NCI-H2227 (cell line): ENCODE measurements at regions not wholly inside any gene's neighbourhood (a gene's known extent, or its start where the extent isn't known, plus 50 kb on each side); places are given as distances from the start of the nearest gene placed in this dataset.
"Not testable (repeated sequence)": the region's sequence is repeated elsewhere in the genome, so short reads cannot be mapped to it uniquely, and the experiment has no call there.

ENCODE experiments used
- DNase-seq: peaks from one replicate; lab custom pipeline; 2025; ENCODE audit not compliant: unreplicated experiment; lab: John Stamatoyannopoulos, UW

DNA sequence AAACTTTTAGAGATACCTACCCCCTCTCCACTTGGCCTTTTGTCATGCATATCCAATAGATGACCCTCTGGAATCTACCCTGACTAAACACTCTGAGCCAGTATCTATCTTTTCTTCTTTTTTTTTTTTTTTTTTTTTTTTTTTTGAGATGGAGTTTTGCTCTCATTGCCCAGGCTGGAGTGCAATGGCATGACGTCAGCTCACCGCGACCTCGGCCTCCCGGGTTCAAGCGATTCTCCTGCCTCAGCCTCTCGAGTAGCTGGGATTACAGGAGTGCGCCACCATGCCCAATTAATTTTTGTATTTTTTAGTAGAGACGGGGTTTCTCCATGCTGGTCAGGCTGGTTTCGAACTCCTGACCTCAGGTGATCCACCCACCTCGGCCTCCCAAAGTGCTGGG, 50.8 kb upstream of the GRIN2B start:
- DNase-seq = not testable (repeated sequence)

GRCh38 chr12:14043776-14044175, 62.4 kb upstream of the GRIN2B start:
- no peak for DNase-seq

GRCh38 chr12:14048941-14049545, 67.6 kb upstream of the GRIN2B start:
- peak; percentile 0 for DNase-seq

GRCh38 chr12:14057895-14058294, 76.5 kb upstream of the GRIN2B start:
- DNase-seq = no peak

DNA sequence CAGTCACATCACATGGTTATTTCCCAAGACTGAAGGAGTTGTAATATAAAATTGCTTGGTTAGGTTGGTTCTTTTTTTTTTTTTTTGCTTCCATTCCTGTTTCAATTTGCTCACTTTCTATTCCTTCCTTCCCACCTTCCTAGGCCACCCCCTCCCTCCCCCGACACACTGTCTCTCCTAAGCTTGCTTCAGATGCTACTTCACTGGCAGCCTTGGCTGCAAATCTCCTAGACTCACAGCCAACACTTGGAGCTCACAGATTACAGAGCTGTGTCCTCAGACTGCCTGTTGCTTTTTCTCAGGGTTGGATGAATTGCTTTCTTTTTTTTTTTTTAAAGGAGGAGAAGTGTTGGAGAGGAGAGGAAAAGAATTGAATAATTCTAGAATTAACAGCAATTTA, 77.3 kb upstream of the GRIN2B start:
- DNase-seq = no peak

DNA sequence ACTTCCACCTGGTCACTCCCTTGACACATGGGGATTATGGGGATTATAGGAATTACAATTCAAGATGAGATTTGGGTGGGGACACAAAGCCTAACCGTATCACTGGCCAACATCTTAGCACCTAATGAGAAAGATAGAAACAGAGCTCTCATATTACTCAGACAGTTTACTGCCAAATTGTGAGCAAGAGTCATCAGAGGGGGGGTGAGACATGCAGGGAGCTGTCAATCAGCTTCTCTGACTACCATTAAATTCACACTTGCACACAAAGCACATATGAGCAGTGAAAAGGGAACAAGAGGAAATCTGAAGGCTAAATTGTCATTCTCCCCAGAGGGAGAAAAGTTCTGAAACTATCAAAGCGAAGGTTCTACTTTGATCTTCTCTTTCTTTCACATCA, 78.1 kb upstream of the GRIN2B start:
- DNase-seq = no peak

DNA sequence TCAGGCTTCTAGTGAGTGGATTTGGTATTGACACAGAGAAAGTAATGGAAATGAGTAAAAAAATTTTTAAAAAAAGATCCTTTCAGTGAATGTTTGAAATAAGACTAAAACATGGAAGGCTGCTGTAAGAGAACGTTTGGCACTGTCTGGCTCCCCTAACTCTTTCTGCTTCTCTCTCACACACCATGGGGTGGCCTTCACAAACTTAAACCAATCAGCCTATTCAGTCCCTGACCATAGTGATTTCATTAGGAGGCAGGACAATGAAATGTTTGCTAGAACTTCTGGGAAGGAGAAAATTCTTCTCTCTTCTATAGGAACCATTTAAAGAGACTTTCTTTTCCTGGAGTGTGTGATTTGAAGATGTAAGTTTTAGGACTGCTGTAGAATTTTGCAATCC, 84.2 kb upstream of the GRIN2B start:
- DNase-seq = no peak

DNA sequence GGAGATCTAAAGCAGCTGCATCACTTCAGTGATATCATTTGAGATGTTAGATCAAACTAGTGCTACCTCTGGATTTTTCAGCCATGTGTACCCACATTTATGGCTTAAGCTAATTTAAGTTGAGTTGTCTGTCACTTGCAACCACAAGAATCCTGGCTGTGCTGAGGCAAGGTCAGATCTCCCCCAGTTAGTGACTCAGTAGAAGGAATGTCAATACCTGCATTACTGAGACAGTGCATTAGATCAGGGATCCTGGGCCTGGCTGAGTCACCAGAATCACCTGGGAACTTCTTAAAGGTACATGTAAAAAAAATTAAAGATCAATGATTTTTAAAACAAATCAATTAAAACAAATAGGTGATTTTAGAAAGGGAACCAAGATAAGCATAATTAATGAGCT, 84.6 kb upstream of the GRIN2B start:
- no peak for DNase-seq

GRCh38 chr12:14068961-14069360, 87.6 kb upstream of the GRIN2B start:
- no peak for DNase-seq

DNA sequence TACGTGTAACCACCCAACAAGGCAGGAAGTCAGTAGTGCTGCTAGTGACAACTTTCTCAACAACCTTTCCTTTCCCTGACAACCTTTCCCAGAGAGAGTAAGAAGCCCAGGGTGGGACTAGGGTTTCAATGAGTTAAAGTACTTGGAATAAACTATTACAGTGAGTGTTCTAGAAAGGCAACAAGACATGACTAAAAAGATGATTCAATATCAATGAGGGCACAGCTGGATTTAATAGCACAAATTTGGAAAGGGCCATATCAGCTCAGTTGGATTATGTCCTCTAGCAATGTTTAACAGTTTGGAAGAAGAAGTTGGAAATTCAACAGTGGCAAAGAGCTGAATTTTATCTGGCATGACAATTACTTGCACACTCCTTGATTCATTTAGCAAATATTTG, 90.4 kb upstream of the GRIN2B start:
- no peak for DNase-seq

DNA sequence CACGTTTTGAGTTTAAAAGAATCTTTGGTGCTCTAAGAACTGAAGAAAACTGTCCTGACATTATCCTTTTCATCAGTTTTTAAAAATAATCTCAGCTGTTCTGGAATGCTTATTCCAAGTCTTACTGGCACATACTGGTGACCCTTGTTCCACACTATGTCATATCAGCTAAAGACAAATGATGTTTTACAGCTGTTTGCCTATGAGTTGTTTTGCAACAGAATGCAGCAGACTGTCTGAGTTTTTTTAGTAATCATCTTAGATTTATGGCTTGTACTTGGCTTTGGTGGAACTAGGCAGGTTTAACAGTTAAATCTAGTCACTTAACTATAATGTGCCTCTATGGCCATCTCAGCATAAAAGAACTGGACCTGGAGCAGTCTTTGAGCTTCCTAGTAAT, 91.6 kb upstream of the GRIN2B start:
- DNase-seq = no peak

- no peak for DNase-seq
Measured at GRCh38 chr12:14075797-14076393, 94.5 kb upstream of the GRIN2B start.

GRCh38 chr12:14076538-14076937, 95.1 kb upstream of the GRIN2B start:
- no peak for DNase-seq

DNA sequence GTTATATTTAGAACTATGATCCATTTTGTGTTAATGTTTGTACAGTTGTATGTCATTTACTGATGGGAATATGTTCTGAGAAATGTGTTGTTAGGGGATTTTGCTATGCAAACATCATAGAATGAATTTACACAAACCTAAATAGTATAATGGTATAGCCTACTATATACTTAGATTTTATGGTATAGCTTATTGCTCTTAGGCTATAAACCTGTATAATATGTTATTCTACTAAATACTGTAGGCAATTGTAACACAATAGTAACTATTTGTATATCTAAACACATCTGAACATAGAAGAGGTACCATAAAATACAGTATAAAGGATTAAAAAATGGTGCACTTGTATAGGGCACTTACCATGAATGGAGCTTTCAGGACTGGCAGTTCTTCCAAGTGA, 105.4 kb upstream of the GRIN2B start:
- no peak for DNase-seq

DNA sequence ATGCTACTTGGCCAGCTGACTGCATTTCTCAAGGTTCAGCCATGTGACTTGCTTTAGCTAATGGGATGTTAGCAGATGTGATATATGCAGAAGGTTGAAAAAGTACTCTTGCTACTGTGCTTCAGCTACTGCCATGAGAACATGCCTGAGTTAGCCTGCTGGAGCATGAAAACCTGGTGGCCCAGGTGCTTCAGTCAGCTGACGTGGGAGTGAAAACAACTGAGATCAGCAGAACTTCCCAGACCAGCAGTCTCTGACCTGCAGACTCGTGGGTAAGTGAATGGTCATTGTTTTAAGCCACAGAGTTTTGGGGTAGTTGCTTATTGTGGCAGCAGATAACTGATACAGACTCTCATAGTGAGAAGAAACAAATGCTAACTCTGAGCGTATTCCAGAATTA, 118.6 kb upstream of the GRIN2B start:
- DNase-seq = no peak

DNA sequence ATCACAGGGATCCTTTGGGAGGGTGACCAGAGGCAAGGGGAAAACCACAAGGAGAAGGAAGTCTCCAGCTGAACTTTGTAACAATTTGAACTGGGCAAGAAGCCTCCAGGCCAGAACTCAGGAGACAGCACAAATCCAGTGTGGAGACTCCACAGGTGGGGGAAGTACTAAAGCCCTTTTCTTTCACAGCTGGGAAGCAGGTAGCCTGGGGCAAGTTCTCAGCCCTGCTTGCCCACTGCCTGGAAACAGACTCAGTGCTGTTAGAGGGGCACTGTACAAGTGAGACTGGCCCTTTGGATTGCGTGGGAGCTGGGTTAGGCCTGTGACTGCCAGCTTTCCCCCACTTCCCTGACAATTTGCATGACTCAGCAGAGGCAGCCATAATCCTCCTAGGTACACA, 120.2 kb upstream of the GRIN2B start:
- not testable (repeated sequence) for DNase-seq

GRCh38 chr12:14111230-14111865, 129.9 kb upstream of the GRIN2B start:
- DNase-seq = peak; percentile 47

- no peak for DNase-seq
Measured at GRCh38 chr12:14113031-14113430, 131.6 kb upstream of the GRIN2B start.

DNA sequence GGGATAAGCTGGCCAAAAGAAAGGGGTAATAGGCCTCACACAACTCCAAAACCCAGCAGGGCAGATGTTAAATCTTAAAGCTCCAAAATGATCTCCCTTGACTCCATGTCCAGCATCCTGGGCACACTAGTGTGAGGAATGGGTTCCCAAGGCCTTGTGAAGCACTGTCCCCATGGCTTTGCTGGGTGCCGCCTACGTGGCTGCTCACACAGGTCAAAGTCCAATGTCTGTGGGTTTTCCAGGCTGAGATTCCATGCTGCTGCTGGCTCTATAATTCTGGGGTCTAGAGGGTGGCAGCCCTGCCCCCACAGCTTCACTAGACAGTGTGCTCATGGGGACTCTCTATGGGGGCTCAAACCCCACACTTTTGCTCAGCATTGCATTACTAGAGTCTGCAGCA, 145.3 kb upstream of the GRIN2B start:
- DNase-seq = no peak

DNA sequence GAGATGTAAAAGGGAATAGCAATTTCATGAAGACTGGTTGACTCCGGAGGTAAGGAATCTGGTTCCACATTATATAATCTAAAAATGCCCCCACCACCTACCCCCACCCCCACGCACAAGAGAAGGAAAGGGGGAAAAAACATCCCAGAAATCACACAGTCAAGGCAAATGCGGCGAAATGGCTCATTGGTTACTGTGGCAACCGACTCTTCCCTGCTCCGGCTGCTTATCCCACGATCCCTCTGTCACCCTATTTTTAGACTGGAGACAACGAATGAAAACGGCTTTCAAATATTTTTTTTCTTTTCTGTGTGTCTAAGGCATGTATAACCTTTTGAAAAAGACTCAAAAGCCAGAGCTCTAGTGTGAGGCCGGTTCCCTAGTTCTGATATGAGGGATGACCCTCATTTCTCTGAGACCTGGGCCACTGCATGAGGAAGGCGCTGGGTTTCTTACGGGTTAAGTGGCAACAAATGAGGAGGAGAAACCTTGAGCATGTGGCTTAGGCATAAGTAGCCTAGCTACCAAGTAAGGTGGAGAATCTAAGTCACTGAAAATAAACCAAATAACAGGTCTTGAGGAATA, 148.3 kb upstream of the GRIN2B start:
- DNase-seq = peak; percentile 11

GRCh38 chr12:14135996-14136395, 154.6 kb upstream of the GRIN2B start:
- DNase-seq = no peak

DNA sequence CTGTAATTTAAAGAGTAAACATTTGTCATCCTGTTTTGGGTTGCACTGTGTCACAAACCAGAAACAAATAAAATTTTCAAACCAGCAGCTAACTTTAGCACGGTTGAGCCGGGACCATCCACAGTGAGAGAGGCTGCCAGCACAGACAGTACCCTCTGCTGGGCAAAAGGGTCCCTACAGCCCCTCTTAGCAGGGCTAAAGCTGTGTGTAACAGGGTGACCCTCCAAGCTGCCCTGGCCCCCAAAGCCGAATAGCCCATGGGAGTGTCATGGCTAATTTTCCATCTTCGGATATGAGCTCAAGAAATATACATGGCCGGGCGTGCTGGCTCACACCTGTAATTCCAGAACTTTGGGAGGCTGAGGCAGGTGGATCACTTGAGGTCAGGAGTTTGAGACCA, 157.1 kb upstream of the GRIN2B start:
- DNase-seq = peak; percentile 4
